ENCODE measurements at regions not wholly inside any gene's neighbourhood (a gene's known extent, or its start where the extent isn't known, plus 50 kb on each side); places are given as distances from the start of the nearest gene placed in this dataset.

DNA sequence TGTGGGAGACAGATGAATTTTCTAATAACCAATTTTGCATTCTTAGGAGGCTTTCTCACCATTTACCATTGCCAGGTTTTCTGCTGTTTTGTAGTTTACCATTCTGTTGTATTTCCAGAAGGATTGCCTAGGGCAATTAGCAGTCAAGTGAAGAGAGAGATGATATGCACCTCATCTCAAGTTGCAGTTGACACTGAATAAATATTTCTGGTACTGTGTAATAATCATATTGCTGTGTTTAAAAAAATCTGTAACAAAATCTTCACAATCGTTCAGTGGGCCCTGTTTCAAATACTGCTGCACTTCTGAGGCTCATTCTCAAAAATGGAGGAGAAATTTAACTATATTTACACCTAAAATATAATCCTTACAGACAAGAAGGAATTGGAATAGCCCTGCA is 706.1 kb upstream of the PTPRD start:
- Mint-ChIP-seq H3K4me1 (ENCODE audit: low read depth) (no peaks in the 10 kb centered on the region), H3K4me3 (no peak overlapping the region), H3K36me3 (ENCODE audit: low read depth) (no peaks in the 10 kb centered on the region), H3K27me3 (ENCODE audit: low read depth) (no peaks in the 10 kb centered on the region), H3K9me3 (peaks cover 3% of the 10 kb centered on the region), H3K27ac (no peak overlapping the region)

DNA sequence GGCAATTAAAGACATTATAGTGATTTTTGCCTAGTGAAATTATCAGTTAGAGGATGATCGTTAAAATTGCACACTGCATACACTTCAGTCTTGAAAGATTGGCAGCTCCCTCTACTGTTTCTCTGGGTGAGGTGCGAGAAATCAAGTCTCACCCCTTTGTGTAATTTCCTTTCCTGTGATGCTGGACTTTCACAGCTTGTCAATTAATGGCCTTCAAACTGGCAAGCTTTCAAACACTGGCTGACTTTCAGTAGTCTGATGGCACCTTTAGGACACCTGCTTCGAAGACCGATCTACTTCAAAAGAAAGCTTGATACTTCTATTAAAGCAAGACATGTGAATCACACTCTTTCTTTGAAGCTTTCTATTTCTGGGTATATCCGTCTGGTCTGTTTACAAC is 706.7 kb upstream of the PTPRD start:
- H3K9me3 Mint-ChIP-seq = peaks cover 3% of the 10 kb centered on the region
- H3K36me3 Mint-ChIP-seq (ENCODE audit: low read depth) = no peaks in the 10 kb centered on the region
- no peak overlapping the region for H3K27ac Mint-ChIP-seq
- H3K4me3 Mint-ChIP-seq = no peak overlapping the region
- no peaks in the 10 kb centered on the region for H3K27me3 Mint-ChIP-seq (ENCODE audit: low read depth)
- no peaks in the 10 kb centered on the region for H3K4me1 Mint-ChIP-seq (ENCODE audit: low read depth)

DNA sequence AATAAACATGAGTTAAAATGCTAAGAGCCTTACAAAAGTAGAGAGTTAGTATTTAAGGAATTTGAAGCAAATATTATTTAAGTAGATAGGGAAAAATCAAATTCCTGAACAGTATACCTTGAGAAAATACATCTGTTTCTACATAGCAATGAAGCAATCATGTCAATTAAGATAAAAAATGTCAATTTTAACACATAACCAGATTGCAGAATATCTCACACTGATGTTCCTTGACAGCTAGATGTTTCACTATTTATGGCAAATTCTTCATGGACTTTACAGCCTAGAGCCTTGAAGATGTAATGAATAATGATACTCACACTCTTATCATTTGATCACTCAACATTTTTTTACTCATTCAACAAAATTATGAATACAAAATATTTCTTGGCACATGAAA is 708.2 kb upstream of the PTPRD start:
- Mint-ChIP-seq H3K27ac (no peak overlapping the region), H3K4me1 (ENCODE audit: low read depth) (no peaks in the 10 kb centered on the region), H3K27me3 (ENCODE audit: low read depth) (no peaks in the 10 kb centered on the region), H3K4me3 (no peak overlapping the region), H3K9me3 (no peaks in the 10 kb centered on the region), H3K36me3 (ENCODE audit: low read depth) (no peaks in the 10 kb centered on the region)

DNA sequence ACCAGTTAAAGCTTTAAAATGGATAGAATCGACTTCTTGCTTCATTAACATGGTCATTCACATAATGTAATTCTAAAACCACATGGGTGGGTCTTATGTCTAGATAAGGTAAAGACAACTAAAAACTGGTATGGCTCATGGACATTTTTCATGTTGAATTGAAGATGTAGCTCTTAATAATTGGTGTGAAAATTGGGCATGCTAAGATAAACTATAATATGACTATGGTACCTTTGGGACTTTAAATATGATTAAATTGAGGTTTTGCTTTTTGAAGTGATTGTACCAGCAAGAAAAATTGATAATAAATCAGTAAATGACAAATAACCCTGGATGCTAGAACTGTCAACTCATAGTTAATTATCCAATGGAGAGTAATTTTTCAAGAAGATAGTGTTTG is 710.7 kb upstream of the PTPRD start:
- Mint-ChIP-seq H3K9me3 (peaks cover 6% of the 10 kb centered on the region), H3K36me3 (ENCODE audit: low read depth) (no peaks in the 10 kb centered on the region), H3K4me3 (no peak overlapping the region), H3K27me3 (ENCODE audit: low read depth) (no peaks in the 10 kb centered on the region), H3K4me1 (ENCODE audit: low read depth) (no peaks in the 10 kb centered on the region), H3K27ac (no peak overlapping the region)

DNA sequence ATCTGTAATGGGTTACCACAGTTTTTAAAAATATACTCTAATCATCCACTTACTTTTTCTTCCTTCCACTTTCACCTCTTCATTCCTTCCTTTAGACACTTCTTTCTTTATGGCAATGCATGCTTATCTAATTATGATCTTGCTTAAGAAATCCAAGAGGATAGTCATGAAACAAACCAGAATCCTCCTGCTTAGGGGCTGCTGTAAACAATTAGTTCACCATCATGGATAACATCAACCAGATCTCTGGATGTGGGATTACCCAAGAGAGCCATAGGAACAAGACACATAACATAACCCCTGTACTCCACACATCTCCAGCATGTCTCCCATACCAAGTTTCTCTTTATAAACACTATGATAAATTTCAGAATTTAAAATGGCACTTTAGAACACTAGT is 713.4 kb upstream of the PTPRD start:
- no peaks in the 10 kb centered on the region for H3K27me3 Mint-ChIP-seq (ENCODE audit: low read depth)
- H3K36me3 Mint-ChIP-seq (ENCODE audit: low read depth) = no peaks in the 10 kb centered on the region
- H3K27ac Mint-ChIP-seq = no peak overlapping the region
- no peak overlapping the region for H3K4me3 Mint-ChIP-seq
- peaks cover 6% of the 10 kb centered on the region for H3K9me3 Mint-ChIP-seq
- H3K4me1 Mint-ChIP-seq (ENCODE audit: low read depth) = no peaks in the 10 kb centered on the region

DNA sequence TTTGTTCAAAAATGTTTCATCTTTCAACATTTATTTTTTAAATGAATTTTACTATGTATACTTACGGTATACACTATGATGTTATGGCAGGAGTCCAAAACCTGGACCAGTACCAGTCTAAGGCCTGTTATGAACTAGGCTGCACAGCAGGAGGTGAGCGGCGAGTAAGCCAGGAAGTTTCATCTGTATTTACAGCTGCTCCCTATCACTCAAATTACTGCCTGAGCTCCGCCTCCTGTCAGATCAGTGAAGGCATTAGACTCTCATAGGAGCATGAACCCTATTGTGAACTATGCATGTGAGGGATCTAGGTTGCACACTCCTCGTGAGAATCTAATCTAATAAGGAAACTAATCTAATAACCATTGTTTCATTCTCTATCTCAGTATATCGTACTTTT is 715.5 kb upstream of the PTPRD start:
- Mint-ChIP-seq H3K9me3 (peaks cover 9% of the 10 kb centered on the region), H3K4me3 (no peak overlapping the region), H3K27me3 (ENCODE audit: low read depth) (no peaks in the 10 kb centered on the region), H3K27ac (no peak overlapping the region), H3K36me3 (ENCODE audit: low read depth) (no peaks in the 10 kb centered on the region), H3K4me1 (ENCODE audit: low read depth) (no peaks in the 10 kb centered on the region)

DNA sequence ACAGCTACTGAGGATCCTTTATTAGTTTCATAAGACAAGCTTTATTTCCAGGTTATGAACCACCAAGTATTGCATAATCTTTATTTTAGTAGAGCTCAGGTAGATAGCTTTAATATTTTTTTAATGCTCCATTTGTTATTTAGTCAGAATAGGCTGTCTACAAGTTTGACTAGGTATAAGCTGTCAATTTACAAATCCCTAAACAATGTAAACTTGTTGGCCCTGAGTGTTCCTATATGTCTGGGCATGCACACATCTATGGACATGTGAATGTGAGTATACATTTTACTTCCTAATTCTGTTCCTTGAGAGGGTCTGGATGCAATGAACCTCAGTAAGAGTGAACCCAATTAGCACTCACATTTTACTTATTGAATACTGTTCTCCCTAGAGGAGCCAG is 722.2 kb upstream of the PTPRD start:
- Mint-ChIP-seq H3K27me3 (ENCODE audit: low read depth) (no peaks in the 10 kb centered on the region), H3K27ac (no peak overlapping the region), H3K4me1 (ENCODE audit: low read depth) (no peaks in the 10 kb centered on the region), H3K9me3 (peaks cover 11% of the 10 kb centered on the region), H3K4me3 (no peak overlapping the region), H3K36me3 (ENCODE audit: low read depth) (no peaks in the 10 kb centered on the region)

DNA sequence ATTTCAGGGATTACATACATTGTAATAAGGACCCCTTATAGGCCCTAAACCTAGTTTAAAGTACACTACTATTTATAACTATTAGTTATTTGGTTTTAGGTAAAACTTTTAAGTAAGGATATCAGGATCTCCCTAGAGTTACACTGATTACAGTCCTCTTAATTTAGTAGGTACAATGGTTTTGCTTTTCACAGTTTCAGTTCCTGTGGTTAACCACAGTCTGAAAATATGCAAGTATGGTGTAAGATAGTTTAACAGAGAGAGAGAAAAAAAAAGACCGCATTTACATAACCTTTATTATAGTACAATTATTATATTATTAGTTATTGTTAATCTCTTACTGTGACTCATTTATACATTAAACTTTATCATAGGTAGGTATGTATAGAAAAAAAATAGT is 725.3 kb upstream of the PTPRD start:
- Mint-ChIP-seq H3K9me3 (peaks cover 7% of the 10 kb centered on the region), H3K27ac (no peak overlapping the region), H3K36me3 (ENCODE audit: low read depth) (no peaks in the 10 kb centered on the region), H3K4me3 (no peak overlapping the region), H3K27me3 (ENCODE audit: low read depth) (no peaks in the 10 kb centered on the region), H3K4me1 (ENCODE audit: low read depth) (no peaks in the 10 kb centered on the region)

DNA sequence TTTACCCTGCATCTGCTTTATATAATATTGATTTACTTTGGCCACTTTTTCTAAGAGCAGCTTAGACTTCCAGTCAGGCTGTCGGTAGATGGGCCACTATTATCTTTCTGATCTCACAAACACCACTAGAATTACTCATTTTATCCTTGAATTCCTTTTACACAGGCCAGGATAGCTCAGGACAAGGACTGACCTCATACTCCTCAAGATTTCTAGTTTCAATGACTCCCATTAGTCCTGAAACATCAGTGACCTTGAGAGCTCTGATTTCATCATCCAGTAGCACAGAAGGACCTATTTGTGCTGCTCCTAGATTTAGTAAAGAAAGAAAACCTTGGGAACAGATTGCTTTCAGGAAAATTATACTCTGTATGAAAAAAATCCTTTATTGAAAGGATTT is 727.9 kb upstream of the PTPRD start:
- peaks cover 3% of the 10 kb centered on the region for H3K9me3 Mint-ChIP-seq
- no peaks in the 10 kb centered on the region for H3K27me3 Mint-ChIP-seq (ENCODE audit: low read depth)
- no peaks in the 10 kb centered on the region for H3K4me1 Mint-ChIP-seq (ENCODE audit: low read depth)
- no peak overlapping the region for H3K4me3 Mint-ChIP-seq
- H3K36me3 Mint-ChIP-seq (ENCODE audit: low read depth) = no peaks in the 10 kb centered on the region
- H3K27ac Mint-ChIP-seq = no peak overlapping the region

DNA sequence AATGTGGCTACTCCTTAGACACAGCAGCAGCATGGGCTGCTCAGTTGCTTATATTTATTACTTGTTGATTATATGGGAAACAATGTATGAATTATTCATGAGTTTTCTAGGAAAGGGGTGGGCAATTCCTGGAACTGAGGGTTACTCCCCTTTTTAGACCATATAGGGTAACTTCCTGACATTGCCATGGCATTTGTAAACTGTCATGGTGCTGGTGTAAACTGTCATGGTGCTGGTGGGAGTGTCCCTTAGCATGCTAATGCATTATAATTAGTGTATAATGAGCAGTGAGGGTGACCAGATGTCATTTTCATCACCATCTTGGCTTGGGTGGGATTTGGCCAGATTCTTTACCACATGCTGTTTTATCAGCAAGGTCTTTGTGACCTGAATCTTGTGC is 734.6 kb upstream of the PTPRD start:
- Mint-ChIP-seq H3K4me1 (ENCODE audit: low read depth) (no peaks in the 10 kb centered on the region), H3K36me3 (ENCODE audit: low read depth) (no peaks in the 10 kb centered on the region), H3K27me3 (ENCODE audit: low read depth) (no peaks in the 10 kb centered on the region), H3K4me3 (no peak overlapping the region), H3K9me3 (peaks cover 28% of the 10 kb centered on the region), H3K27ac (no peak overlapping the region)

DNA sequence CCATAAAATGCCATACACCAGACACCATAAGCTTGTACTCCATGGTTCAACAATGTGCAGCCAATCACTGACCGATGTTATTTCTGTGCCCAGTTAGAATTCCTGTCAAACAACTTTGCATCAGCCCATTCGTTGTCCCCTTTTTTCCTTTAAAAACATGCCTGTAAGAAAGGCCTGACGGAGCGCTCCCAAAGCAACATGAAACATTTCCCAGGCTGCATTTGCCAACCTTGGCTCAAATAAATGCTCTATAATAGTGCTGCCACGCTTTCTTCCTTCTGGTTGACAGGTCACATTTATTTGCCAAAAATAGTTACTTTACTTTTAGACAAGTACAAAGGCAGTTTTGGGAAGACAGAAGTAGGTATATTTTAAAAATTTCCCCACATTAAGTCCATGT is 735.6 kb upstream of the PTPRD start:
- H3K4me1 Mint-ChIP-seq (ENCODE audit: low read depth) = no peaks in the 10 kb centered on the region
- H3K36me3 Mint-ChIP-seq (ENCODE audit: low read depth) = no peaks in the 10 kb centered on the region
- H3K27ac Mint-ChIP-seq = no peak overlapping the region
- H3K27me3 Mint-ChIP-seq (ENCODE audit: low read depth) = no peaks in the 10 kb centered on the region
- no peak overlapping the region for H3K4me3 Mint-ChIP-seq
- peaks cover 32% of the 10 kb centered on the region for H3K9me3 Mint-ChIP-seq

DNA sequence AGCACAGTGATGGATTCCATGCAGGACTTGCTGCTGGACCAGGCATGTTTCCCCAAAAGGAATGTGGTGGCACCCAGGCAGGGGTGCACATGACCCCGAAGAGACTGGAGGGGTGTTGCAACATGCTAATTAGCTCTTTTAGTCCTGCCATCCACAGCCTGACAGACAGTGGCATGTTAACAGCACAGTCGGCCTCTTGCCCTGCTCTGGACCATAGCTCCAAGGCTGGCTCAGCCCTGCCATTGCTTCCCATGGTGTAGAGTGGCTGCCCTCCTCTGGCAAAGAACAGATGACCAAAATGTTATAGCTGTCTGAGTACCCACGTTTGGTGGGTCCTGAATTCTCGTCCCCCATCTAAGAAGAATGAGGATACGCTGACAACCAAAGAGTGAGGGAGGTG is 736.4 kb upstream of the PTPRD start:
- no peak overlapping the region for H3K4me3 Mint-ChIP-seq
- no peaks in the 10 kb centered on the region for H3K36me3 Mint-ChIP-seq (ENCODE audit: low read depth)
- H3K27ac Mint-ChIP-seq = no peak overlapping the region
- H3K4me1 Mint-ChIP-seq (ENCODE audit: low read depth) = no peaks in the 10 kb centered on the region
- H3K9me3 Mint-ChIP-seq = peaks cover 32% of the 10 kb centered on the region
- no peaks in the 10 kb centered on the region for H3K27me3 Mint-ChIP-seq (ENCODE audit: low read depth)

DNA sequence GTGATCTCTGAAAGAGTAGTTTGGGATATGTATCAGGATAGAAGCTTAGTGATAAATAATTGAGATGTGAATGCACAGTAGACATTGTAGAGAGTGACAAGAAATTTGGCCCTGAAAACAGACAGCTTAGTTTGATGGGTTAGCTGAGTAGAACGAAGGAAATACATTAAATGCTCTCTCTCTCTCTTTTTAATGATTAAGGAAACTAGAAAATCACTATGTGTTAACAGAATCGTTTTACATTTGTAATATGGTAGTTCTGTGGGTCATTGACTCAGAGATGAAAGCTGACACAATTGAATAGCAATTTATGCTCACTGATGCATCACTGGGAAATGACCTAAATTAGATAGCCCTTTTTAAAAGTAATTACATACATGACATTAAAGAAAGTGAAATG is 739.8 kb upstream of the PTPRD start:
- Mint-ChIP-seq H3K4me3 (no peak overlapping the region), H3K27ac (no peak overlapping the region), H3K9me3 (peaks cover 32% of the 10 kb centered on the region), H3K27me3 (ENCODE audit: low read depth) (no peaks in the 10 kb centered on the region), H3K4me1 (ENCODE audit: low read depth) (no peaks in the 10 kb centered on the region), H3K36me3 (ENCODE audit: low read depth) (no peaks in the 10 kb centered on the region)

DNA sequence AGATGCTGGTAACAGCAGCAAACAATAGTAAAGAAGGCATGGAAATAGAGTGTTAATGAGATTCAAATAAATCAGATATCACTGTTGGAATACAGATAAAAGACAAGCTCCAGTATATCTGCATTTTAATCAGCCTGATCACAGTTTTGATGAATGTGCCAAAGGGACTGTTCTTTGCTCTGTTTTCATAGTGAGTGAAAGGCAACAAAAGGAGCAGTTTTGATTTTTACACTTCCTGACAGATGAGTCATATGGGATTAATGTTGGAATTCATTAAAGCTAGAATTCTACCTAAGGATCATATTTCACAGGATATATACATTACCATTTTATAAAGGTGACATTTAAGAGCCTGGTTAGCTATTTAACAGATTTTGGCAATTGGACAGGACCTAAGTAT is 743.3 kb upstream of the PTPRD start:
- Mint-ChIP-seq H3K9me3 (peaks cover 18% of the 10 kb centered on the region), H3K4me1 (ENCODE audit: low read depth) (no peaks in the 10 kb centered on the region), H3K4me3 (no peak overlapping the region), H3K36me3 (ENCODE audit: low read depth) (no peaks in the 10 kb centered on the region), H3K27me3 (ENCODE audit: low read depth) (no peaks in the 10 kb centered on the region), H3K27ac (no peak overlapping the region)

DNA sequence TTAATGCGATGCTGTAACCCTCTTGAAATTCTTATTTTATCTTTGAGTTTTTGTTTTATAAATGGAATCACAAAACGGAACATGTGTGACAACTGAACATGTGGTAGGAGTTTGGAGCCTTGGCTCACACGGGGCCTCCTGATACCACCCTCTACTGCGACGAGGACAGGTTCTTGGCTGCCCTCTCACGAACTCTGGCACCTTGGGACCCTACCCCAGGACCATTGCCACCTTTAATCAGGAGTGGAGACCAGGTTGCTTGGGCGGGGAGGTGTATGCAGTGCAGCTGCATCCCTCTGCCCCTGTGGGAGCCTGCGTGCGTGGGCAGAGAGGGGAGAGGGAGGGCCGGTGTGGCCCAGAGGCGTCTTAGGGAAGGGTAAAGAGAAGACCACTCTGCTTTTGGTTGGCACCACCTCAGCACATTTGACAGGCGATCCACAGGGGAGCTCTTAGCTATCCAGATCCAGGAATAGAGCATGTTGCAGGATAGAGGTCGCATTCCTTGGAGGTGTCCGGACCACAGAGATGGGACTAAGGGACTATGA is 753.9 kb upstream of the PTPRD start:
- peaks cover 12% of the 10 kb centered on the region for H3K9me3 Mint-ChIP-seq
- no peak overlapping the region for H3K4me3 Mint-ChIP-seq
- no peaks in the 10 kb centered on the region for H3K36me3 Mint-ChIP-seq (ENCODE audit: low read depth)
- H3K4me1 Mint-ChIP-seq (ENCODE audit: low read depth) = no peaks in the 10 kb centered on the region
- H3K27ac Mint-ChIP-seq = no peak overlapping the region
- H3K27me3 Mint-ChIP-seq (ENCODE audit: low read depth) = no peaks in the 10 kb centered on the region

DNA sequence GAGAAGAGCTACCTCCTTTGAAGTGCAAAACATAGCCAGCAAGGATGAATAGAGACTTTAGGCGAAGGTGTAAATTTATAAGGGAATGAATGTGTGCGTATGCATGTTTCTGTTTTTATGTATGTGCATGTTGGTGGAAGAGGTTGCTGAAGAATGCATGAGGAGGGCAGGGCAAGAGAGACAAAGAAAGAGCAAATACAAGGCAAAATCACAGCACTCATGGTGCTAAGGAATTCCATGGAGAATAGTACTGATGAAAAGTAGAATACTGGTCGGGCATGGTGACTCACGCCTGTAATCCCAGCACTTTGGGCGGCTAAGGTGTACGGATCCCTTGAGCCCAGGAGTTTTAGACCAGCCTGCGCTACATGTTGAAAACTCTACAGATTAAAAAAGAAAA is 762.1 kb upstream of the PTPRD start:
- Mint-ChIP-seq H3K27ac (no peak overlapping the region), H3K4me1 (ENCODE audit: low read depth) (no peaks in the 10 kb centered on the region), H3K9me3 (peaks cover 11% of the 10 kb centered on the region), H3K36me3 (ENCODE audit: low read depth) (no peaks in the 10 kb centered on the region), H3K4me3 (no peak overlapping the region), H3K27me3 (ENCODE audit: low read depth) (no peaks in the 10 kb centered on the region)
